ENCODE measurements at regions not wholly inside any gene's neighbourhood (a gene's known extent, or its start where the extent isn't known, plus 50 kb on each side); places are given as distances from the start of the nearest gene placed in this dataset.

GRCh38 chr3:110423276-110423675 is 648.3 kb upstream of the NECTIN3 start (continued):
- TF ChIP-seq ZNF281 (CRISPR knock-in tag; IDR thresholded peaks at IDR 0.05) (no peak), RORB (CRISPR knock-in tag; IDR thresholded peaks at IDR 0.05) (no peak), ZNF425 (CRISPR knock-in tag; conservative IDR thresholded peaks at IDR 0.05) (no peak), FOXJ3 (CRISPR knock-in tag; IDR thresholded peaks at IDR 0.05; ENCODE audit: borderline replicate concordance) (no peak), GABPB1 (CRISPR knock-in tag; IDR thresholded peaks at IDR 0.05) (no peak), PREB (CRISPR knock-in tag; IDR thresholded peaks at IDR 0.05; ENCODE audit: borderline replicate concordance) (no peak)

GRCh38 chr3:110430146-110430545 is 641.5 kb upstream of the NECTIN3 start:
- POLR2A ChIA-PET: no interaction called here
- TF ChIP-seq AR (CRISPR knock-in tag; IDR thresholded peaks at IDR 0.05) (no peak), ATF6 (CRISPR knock-in tag; IDR thresholded peaks at IDR 0.05) (no peak), HMGA2 (CRISPR knock-in tag; IDR thresholded peaks at IDR 0.05) (no peak), PRDM15 (CRISPR knock-in tag; IDR thresholded peaks at IDR 0.05) (no peak), MAX (CRISPR knock-in tag; IDR thresholded peaks at IDR 0.05) (no peak), ZNF138 (CRISPR knock-in tag; conservative IDR thresholded peaks at IDR 0.05) (no peak), MLX (CRISPR knock-in tag; IDR thresholded peaks at IDR 0.05) (no peak), ATF1 (CRISPR knock-in tag; IDR thresholded peaks at IDR 0.05) (no peak), ATF2 (CRISPR knock-in tag; IDR thresholded peaks at IDR 0.05; ENCODE audit: borderline replicate concordance, low read depth) (no peak), ELF4 (CRISPR knock-in tag; IDR thresholded peaks at IDR 0.05; ENCODE audit: low read depth) (no peak)
- ATAC-seq (no peak), DNase-seq (ENCODE audit: low spot score) (no peak)
- no peaks in the 10 kb centered on the region for H3K36me3 Mint-ChIP-seq
- no peak overlapping the region for H3K4me3 Mint-ChIP-seq
- H3K27me3 Mint-ChIP-seq (ENCODE audit: low read depth): no peaks in the 10 kb centered on the region
- peaks cover 14% of the 10 kb centered on the region for H3K4me1 Mint-ChIP-seq
- no peaks in the 10 kb centered on the region for H3K9me3 Mint-ChIP-seq
- no peak overlapping the region for H3K27ac Mint-ChIP-seq
- CTCF ChIA-PET: no interaction called here

Data from WTC11 (cell line).